ENCODE measurements at regions not wholly inside any gene's neighbourhood (a gene's known extent, or its start where the extent isn't known, plus 50 kb on each side); places are given as distances from the start of the nearest gene placed in this dataset.

DNA sequence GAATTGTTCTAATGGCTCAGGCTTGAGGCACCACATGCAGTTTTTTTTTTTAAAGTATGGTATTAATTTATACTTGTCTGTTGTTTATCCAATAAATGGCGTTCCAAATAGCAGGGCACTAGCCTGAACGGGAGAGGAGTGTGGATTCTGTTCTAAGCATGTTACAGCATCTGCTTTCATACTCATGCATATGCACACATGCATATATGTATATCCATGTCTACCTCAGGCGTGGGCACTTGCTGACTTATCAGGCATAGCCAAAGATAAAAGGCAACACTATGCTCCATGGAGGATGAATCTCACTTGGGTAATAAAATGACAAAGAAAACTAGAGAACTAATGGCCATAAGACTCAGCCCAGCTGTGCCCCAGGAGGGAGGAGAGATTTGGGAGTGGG lies 393.8 kb downstream of the GADD45G start:
- TF ChIP-seq CTCF (IDR thresholded peaks at IDR 0.05) (no peak), POLR2A (IDR thresholded peaks at IDR 0.05) (no peak)
